Limb (tissue), 2 donors: ENCODE measurements at regions not wholly inside any gene's neighbourhood (a gene's known extent, or its start where the extent isn't known, plus 50 kb on each side); places are given as distances from the start of the nearest gene placed in this dataset.

Experiments
- DNase-seq, 2 donors: peaks; one replicate each; pipeline ENCODE4 v3.0.0-alpha.2; 2016; ENCODE audit errors: extremely low spot score in 2 of 2

- no peak for DNase-seq
These were observed 52.7 kb upstream of the PELI1 start for GRCh38 chr2:64196963-64197362.

- no peak for DNase-seq
These were observed 56.9 kb upstream of the PELI1 start for GRCh38 chr2:64201151-64201550.

- peak in 1 of 2 donors; percentile 91 for DNase-seq
These were observed 58.1 kb upstream of the PELI1 start for GRCh38 chr2:64202206-64202845.

- DNase-seq, result no peak
These were observed 59.1 kb upstream of the PELI1 start for GRCh38 chr2:64203131-64203857.

GRCh38 chr2:64203858-64204632, 59.8 kb upstream of the PELI1 start:
- peak in 1 of 2 donors; percentile 43 for DNase-seq

GRCh38 chr2:64204703-64205102, 60.5 kb upstream of the PELI1 start:
- no peak for DNase-seq

- DNase-seq, result no peak
These were observed 61.2 kb upstream of the PELI1 start for GRCh38 chr2:64205415-64205814.

- no peak for DNase-seq
These were observed 63.4 kb upstream of the PELI1 start for GRCh38 chr2:64207573-64207972.

- DNase-seq, result no peak
These were observed 66.6 kb upstream of the PELI1 start for GRCh38 chr2:64210816-64211215.

GRCh38 chr2:64211276-64211921, 67.2 kb upstream of the PELI1 start:
- no peak for DNase-seq

GRCh38 chr2:64212346-64212745, 68.1 kb upstream of the PELI1 start:
- no peak for DNase-seq

GRCh38 chr2:64212801-64213321, 68.6 kb upstream of the PELI1 start:
- DNase-seq, result no peak

GRCh38 chr2:64213532-64214275, 69.5 kb upstream of the PELI1 start:
- DNase-seq, result no peak

- DNase-seq, result no peak
These were observed 70.3 kb upstream of the PELI1 start for GRCh38 chr2:64214281-64215115.

- no peak for DNase-seq
These were observed 73.1 kb upstream of the PELI1 start for GRCh38 chr2:64217198-64217869.

GRCh38 chr2:64218137-64218802, 74.0 kb upstream of the PELI1 start:
- DNase-seq, result no peak

- DNase-seq, result no peak
These were observed 74.9 kb upstream of the PELI1 start for GRCh38 chr2:64219149-64219548.

- DNase-seq, result no peak
These were observed 76.0 kb upstream of the PELI1 start for GRCh38 chr2:64220265-64220664.
